ENCODE measurements at regions not wholly inside any gene's neighbourhood (a gene's known extent, or its start where the extent isn't known, plus 50 kb on each side); places are given as distances from the start of the nearest gene placed in this dataset.
"Not testable (repeated sequence)": the region's sequence is repeated elsewhere in the genome, so short reads cannot be mapped to it uniquely, and the experiment has no call there.

- not testable (repeated sequence) for DNase-seq (ENCODE audit: low read depth in 2 of 2)
Observed at GRCh38 chr3:195635262-195635873, 51.6 kb upstream of the APOD start.

GRCh38 chr3:195634426-195635261 lies 50.9 kb upstream of the APOD start:
- DNase-seq (ENCODE audit: low read depth in 2 of 2) = peak in 1 of 2 donors; percentile 43

Data from stimulated activated CD4-positive, alpha-beta T cell treated with anti-CD3 and anti-CD28 coated beads, Interleukin-15, amount 100 ng/mL, for 48 hours (primary cell).